ENCODE measurements at regions not wholly inside any gene's neighbourhood (a gene's known extent, or its start where the extent isn't known, plus 50 kb on each side); places are given as distances from the start of the nearest gene placed in this dataset.
A peak's percentile ranks its signal among the peaks of the same experiment; 100 is the strongest.

DNA sequence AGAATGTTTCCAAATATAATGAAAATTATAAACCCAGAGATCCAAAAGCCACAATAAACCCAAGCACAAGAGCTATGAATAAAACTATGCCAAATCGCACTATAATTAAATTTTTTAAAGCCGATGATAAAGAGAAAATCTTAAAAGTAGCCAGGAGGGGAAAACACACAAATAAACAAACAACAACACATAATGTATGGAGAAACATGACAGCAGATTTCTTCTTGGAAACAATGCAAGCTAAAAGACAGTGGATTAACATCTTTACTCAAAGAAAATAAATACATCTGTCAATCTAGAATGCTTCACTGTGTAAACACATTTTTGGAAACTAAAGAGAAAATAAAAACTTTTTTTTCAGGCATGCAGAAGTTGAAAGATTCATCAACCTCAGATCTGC, 53.0 kb upstream of the SMOX start:
- DNase-seq, result no peak

DNA sequence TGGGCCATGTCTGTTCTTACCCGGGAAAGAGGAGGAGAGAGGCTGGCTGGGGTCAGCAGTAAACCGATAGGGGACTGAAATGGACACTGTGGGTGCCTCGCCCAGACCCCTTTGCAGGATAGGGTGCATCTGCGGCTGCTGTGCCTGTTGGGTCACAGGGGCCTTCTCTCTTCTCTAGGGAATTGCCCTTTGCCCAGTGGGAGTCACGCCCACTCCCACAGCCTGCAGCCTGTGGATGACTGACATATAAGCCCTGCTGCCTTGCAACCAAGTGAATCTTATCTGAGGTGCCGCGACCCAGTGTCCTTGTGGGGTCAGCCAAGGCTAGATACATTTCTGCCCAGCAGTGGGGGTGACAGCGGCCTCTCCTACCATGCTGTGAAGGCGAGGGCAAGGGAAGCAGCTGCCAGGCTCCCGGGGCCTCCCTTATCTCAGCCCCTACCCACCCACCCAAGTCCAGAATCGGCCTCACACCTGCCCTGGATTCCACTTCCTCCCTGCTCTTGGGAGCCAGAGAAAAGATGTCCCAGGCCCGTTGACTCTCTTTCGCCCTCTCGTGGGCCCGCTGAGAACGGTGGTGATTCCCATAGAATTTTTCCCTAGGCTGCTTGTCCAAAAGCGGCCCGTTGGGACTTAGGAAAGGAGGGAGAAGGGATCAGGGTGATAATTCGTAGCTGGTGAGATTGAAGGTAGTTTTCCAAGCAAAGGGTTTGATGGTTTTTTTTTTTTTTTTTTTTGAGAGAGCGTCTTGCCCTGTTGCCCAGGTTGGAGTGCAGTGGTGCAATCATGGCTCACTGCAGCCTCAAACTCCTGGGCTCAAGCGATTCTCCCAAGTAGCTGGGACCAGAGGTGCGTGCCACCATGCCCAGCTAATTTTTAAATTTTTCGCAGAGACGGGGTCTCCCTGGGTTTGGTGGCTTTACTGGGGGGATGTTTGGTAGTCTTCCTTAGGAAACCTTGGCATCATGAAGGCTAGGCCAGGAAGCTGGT, 56.8 kb upstream of the SMOX start:
- DNase-seq, result peak; percentile 35 to 48

DNA sequence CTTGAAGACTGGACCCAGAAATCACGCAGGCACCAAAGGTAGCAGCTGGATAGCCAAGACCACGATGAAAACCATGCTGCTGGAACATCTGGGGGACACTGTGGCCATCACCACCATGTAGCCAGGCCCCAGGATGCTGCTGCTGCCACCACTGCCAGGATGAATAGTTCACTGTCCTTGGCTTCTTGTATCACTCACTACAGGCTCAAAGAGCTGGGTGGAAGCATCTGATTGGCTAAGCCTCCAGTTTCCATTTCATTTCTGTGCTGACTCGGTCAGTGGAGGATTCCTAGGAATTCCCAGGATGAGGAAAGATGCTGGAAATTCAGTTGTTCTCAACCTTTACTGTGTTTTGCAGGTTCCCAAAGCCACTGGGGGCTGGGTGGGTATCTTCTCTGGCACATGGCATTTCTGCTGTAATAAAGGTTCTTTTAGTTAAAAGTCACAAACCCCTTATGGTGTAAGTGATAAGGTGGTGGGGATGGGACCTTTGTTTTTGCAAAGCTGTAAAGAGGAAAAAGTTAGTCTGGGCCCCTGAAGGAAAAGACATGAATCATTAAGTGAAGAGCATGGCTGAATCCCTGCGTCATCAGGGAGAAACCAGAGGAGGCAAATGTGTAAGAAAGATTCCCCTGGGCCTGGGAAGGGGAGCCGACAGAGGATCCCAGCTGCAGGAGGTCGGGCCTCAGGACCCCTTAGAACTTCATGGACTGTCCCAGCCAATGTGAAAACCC, 57.7 kb upstream of the SMOX start:
- DNase-seq, result no peak

DNA sequence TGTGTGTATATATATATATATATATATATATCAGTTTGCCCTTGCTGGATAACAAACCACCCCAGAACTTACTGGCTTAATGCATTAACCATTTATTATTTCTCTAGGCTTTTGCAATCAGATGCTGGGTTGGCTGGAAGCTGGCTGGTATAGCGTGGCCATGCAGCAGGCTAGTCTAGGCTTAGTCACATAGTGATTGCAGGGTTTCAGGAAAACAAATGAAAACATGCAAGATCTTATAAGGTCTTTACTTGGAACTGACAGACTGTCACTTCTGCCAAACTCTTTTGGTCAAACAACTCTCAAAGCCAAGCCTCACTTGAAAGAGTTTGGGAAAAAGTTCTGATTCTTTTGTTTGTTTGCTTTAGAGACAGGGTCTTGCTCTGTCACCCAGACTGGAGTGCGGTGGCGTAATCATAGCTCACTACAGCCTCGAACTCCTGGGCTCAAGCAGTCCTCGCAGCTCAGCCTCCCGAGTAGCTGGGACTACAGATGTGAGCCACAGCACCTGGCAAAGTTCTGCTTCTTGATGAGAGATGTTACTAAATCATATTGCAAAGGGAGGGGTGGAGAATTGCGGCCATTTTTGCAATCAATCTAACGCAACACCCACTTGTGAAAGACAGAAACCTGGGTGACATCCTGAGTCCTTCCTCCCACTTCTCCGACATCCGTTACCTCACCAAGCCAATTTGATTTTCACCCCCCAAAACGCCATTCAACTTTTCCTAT, 58.7 kb upstream of the SMOX start:
- DNase-seq, result no peak

DNA sequence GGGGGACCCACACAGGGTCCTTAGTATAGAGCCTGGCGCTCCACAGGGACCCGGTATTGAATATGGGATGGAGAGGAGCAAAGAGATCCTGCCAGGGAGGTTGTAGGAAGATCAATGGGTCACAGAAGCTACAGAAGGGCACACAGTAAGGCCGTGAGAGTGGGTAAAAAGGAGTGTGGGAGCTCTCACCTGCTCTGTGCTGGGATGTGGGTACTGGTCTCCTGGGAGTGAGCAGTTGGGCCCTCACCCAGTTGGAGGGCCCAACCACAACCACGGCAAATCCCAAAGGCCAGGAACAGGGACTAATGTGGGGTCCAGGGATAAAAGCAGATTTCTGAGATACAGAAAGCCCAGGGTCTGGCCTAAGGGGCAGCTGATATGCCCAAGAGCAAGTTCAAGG, 59.9 kb upstream of the SMOX start:
- DNase-seq, result no peak

DNA sequence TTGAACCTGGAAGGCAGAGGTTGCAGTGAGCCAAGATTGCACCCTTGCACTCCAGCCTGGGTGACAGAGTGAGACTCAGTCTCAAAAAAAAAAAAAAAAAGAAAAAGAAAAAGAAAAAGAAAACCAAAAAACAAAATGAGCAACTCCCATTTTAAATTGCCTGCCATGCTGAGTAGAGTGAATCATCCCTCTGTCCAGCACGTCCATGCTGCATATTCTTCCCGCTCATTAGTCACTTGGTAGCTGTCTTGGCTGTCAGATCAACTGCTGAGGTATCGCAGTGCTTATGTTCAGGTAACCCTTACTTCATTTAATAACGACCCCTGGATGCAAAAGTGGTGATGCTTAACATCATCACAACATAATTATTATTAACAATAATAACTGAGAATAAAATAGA, 60.7 kb upstream of the SMOX start:
- DNase-seq, result no peak

DNA sequence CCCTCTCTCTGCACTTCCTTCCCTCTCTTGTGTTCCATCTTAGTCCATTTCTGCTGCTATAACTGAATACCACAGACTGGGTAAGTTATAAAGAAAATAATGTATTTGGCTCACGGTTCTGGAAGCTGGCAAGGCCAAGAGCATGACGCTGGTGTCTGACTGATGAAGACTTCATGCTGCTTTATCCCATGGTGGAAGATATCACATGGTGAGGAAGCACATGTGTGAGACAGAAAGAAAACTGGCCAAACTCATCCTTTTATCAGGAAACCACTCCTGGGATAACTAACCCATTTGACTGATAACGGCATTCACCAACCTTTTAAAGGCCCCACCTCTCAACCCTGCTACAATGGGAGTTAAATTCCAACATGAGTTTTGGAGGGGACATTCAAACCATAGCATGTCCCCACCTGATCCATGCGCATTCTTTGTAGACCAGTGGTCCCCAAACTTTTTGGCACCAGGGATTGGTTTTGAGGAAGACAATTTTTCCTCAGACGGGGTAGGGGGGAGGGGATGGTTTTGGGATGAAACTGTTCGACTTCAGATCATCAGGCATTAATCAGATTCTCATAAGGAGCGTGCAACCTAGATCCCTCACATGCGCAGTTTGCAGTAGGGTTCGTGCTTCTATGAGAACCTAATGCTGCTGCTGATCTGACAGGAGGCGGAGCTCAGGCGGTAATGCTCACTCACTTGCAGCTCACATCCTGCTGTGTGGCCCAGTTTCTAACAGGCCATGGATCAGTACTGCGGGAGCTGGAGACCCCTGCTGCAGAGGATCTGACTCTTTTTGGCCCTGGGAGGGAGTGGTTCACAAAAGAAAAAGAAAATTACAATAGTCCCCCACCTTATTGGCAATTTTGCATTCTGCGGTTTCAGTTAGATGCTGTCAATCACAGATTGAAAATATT, 61.6 kb upstream of the SMOX start:
- DNase-seq, result no peak

DNA sequence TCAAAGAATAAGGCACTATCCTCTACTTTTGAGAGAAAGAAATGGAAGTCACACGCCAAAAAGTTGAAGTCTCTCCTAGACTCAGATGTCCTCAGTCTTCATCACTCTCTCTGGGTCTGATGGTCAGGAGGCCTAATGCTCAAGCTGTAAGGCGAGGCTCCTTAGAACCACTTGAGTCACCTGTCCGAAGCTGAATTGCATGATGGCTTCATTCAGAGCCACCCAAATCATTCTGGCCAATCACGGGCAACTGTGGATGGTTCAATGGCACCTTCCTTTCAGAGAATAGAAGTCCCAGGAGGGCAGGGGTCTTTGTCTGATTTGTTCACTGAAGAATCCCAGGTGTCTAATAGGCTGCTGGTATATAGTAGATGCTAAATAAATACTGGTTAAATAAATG, 63.9 kb upstream of the SMOX start:
- DNase-seq, result no peak

DNA sequence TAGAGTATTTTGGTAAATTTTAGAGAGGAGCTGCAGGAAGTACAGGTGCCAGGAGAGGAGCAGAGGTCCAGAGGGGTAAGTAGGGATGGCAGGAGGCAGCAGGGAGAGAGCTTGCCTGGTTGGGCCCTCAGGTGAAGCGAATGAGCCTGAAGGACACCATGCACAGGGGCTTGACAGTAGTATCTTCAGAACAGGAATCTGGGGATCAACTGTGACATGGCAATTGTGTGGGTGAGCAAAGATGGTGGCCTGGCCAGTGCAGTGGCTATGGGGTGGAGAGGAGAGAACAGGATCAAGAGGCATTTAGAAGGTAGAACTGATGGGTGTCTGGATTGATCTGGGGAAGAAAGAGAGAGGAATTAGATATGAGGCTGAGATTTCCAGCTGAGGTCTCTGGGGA, 64.5 kb upstream of the SMOX start:
- DNase-seq, result no peak

DNA sequence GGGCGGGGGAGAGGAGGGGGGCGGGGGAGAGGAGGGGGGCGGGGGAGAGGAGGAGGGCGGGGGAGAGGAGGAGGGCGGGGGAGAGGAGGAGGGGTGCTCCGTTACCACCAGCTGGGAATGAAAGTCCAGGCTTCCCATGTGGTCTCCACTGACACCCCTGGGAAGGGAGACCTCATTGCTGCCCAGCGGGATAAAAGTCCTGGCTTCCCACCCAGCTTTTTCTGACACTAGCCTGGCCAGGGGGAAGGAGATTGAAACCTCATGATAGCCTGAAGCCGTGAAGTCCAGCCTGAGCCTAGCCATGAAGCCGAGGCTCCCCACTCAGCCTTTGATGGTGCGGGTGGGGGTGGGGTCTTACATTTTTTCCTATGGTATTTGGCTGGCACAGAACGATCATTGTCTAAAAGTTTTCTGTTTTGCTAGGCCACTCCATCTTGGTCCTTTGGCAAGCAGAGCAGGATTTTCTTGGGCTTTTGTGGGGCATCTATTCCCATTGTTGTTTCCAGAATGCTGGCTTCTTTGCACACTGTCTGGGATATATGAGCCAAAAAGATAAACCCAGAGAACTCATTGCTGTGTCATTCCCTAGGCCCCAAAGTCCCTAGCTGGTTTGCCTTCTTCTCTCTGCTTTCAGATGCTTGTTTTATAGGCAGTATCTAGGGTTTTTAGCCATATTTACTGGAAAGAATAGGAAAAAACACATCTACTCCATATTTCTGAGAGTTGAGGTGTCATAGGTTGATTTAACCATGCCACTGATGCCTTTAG, 65.3 kb upstream of the SMOX start:
- no peak for DNase-seq

DNA sequence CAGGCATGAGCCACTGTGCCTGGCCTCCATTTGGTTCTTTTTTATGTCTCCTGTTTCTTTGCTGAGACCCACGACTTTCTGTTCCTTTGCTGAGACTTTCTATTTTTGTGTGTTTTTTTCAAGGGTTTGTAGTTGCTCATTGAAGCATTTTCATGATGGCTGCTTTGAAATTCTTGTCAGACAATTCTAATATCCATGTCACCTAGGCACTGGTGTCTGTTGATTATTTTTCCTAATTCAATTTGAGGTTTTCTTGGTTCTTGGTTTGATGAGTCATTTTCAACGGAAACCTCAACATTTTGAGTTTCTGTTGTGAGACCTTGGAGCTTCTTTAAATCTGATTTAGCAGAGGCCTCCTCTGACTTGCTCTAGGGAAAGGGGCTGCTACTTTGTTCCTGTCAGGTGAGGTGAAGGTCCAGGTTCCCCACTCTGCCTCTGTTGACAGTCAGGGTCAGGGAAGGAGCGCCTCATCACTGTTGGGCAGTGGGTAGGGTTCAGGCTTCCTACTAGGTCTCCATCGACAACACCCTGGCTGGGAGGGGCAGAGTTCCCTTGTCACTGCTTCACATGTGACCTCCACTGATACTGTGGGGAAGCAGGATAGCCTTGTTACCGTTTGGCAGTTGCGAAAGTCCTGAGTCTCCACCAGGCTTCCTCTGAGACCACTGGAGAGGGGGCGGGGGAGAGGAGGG, 66.1 kb upstream of the SMOX start:
- DNase-seq, result no peak

DNA sequence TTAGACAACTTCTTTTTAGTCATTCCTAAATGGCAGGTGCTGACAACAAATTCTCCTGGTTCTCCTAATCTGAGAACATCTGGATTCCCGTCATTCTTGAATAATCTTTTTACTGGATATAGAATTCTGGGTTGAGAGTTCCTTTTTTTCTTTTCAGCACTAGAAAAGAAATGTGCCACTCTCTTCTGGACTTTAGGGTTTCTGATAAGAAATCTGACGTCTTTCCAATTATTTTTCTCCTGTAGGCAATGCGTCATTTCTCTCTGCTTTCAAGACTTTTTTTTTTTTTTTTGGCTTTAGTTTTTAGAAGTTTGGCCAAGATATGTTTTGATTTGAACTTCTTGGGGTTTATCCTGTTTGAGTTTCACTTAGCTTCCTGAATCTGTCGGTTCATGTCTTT, 66.1 kb upstream of the RNF24 start:
- DNase-seq, result no peak

DNA sequence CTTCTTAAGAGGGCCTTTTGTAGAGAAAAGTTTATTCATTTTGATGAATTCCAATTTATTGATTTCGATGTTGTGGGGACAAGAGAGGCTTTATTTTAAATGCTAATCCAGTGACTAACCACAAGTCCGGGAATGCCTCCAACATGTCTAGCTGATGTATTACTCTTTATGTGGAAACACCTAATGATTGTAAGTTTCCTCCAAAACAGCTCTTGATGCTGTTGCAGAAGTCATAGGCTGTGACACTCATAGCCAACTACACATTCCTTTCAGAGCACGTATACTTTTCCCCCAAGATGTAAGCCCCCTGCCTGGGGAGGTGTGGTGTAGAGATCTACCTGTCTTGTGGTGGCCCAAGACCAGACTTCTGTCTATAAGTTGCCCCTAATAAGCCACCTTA, 61.3 kb upstream of the RNF24 start:
- DNase-seq, result no peak

DNA sequence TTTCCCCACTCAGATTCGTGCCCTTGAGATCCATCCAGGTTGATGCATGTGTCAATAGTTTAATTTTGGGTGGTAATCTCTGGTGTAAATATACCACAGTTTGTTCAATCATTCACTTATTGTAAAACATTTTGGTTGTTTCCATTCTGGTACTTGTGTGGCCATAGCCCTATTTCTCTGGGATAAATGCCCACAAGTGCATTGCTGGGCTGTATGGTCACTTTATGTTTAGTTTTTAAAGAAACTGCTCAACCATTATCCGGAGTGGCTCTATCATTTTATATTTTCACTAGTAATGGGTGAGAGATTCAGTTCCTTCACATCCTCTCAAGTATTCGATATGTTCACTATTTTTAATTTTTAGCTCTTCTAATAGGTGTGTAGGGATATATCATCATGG, 60.7 kb upstream of the RNF24 start:
- DNase-seq, result no peak

DNA sequence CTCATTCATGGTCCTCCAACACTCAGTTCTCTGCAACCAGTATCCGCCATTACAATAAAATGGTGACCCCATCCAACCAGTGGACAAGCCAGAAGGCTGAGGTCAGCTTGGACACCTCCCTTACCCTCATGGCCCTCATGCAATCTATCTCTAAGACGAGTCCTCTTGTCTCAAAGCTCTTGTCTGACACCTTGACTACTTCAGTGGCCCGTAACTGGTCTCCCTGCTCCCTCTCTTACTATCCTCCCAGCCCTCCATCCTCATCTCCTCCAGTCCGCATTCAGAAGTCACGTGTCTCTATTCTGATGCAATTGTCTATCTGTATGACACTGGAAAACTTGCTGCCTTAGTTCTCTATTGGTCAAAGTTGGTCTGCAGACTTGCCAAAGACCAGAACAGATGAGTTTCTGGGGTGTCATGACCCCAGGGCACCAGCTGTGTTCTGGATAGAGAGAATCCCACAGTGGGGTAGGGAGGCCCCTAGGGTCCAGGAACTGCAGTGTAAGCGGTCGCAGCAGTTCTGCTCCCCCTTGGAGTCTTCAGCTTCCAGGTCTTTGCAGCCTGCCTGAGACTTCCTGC, 59.6 kb upstream of the RNF24 start:
- no peak for DNase-seq

DNA sequence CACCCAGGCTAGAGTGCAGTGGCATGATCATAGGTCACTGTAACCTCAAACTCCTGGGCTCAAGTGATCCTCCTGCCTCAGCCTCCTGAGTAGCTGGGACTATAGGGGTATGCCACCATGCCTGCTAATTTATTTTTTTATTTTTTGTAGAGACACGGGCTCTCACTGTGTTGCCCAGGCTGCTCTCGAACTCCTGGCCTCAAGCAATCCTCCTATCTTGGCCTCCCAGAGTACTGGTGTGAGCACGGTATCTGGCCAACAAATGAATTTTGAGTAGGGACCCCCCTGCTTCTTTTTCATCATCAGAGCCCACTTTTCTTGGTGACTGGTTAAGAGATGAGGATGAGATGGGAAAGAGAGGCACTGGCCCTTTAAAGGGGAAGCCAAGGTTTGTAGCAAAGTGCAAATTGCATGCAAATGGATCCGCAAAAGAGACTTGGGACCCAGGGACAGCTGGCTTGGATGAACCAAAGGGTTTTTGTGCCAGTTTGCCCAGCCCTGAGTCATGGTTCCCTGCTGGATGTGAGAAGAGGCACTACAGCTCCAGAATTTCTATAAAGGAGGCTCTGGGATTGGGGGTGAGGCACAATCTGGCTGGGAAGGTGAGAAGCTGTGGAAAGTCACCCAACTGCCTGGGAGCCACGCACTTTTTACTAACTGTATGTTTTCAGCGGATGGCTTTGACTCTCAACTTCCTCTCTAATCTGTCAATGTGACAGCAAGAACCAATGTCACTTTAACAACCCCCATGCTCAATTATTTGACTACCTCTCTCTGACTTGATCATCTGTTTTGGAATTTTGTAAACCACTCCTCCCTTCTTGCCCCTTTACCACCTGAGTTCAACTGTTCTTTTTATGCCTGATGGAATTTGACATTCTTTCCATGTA, 58.7 kb upstream of the RNF24 start:
- no peak for DNase-seq

DNA sequence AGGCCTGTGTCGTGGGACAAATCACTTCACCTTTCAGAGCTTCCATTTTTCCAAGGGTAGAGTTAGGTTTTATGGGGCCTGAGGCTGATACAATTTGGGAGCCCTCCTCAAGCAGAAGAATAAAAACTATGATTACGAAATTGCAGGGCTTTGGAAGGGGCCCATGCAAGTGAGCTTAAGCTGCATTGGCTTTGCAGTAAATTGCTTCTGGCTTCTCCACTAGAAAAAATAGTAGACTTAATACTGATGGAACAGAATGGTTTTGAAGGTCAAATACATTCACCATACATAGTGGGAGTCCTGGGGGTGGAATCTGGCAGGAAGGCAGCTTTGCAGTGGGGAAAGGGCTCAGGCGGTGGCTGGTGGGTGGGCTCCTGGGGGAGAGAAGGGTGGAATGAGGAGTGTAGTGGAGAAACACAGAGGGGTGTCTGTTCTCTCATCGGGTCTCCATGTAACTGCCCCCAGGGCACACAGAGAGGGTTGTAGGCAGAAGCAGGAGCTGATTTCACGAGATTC, 55.9 kb upstream of the RNF24 start:
- DNase-seq, result no peak

DNA sequence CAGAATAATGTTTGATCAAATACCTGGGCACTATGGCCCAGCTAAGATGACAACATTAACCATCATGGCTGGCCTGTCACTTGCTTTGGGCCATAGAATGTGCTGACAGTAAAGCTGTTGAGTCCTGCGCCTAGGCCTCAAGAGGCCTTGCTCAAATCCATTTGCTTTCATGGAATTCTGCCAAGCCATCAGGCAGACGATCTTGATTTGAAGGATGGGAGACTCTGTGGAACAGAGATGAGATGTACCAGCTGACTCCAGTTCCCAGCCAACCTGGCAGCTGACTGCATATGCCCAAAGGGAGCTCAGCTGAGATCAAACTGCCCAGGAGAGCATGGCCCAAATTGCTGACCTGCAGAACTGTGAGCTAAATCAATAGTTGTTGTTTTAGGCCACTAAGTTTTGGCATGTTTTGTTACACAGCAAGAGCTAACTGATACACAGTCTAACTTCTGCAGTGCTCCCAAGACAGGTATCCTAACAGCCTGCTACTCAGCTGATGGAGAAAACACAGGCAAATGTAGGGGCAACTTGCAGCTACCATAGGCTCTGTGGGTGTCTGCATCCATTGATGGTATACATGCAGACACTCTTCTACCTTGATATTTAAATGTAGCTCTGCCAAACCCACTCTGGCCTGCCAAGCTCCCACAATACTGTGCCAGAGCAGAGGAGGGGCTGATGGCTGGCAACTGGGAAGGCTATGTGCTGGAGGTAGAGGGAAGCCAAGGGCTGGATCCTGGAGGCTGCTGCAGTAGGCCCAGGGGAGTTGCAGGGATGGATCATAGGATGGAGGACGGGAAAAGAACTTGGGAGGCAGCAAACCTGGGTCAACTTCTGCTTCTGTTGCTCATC, 55.2 kb upstream of the RNF24 start:
- DNase-seq, result peak in 1 of 2 experiments; percentile 3

Measured in NCI-H2081 (cell line).